ENCODE measurements at regions not wholly inside any gene's neighbourhood (a gene's known extent, or its start where the extent isn't known, plus 50 kb on each side); places are given as distances from the start of the nearest gene placed in this dataset.

DNA sequence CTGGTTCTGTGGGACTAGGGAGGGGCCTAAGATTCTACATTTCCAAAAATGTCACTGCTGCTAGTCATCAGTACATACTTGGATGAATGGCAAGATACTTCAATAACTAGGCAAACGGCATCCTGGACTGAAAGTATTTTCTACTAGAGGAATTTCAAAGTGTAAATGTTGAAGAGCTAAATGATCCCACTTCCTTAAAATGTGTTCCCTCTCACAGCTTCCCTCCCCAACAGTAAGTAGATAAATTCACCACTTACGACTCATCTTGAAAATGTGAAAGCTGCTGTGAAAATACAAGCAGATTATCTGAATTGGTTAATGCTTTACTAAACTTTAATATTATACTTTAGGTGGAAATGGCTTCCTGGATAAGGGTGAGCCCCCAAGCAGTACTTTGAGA lies 1571.5 kb upstream of the WWC1 start:
- TF ChIP-seq EZH2 (IDR thresholded peaks at IDR 0.05) (no peak), POLR2AphosphoS5 (IDR thresholded peaks at IDR 0.05; ENCODE audit: borderline replicate concordance, low read depth, low read length) (no peak), FOXP2 (optimal IDR thresholded peaks at IDR 0.05; ENCODE audit: control extremely low read depth, extremely low read length, insufficient read depth) (no peak)
